Thyroid gland (tissue), 4 donors: ENCODE measurements at regions not wholly inside any gene's neighbourhood (a gene's known extent, or its start where the extent isn't known, plus 50 kb on each side); places are given as distances from the start of the nearest gene placed in this dataset.

ENCODE experiments used
- DNase-seq, 2 donors: peaks; one replicate each; pipeline ENCODE4 v3.0.0-alpha.2; 2019
- H3K27ac ChIP-seq, 3 donors: fragments of 200-600 bp; sonication (generic); 1 replicate in 2 of 3; 2 replicates in 1 of 3; pipeline ENCODE4 v1.5.1; 2016 to 2019; ENCODE audit warnings: mild to moderate bottlenecking in 1 of 3, moderate library complexity in 1 of 3
- H3K27me3 ChIP-seq: fragments of 200-600 bp; sonication (generic); one replicate; pipeline ENCODE4 v1.5.1; 2019
- H3K36me3 ChIP-seq, 2 donors: fragments of 200-600 bp; sonication (generic); one replicate each; pipeline ENCODE4 v1.5.1; 2016 to 2019
- H3K4me1 ChIP-seq, 2 donors: fragments of 200-600 bp; sonication (generic); one replicate each; pipeline ENCODE4 v1.5.1; 2017 to 2019
- H3K4me3 ChIP-seq, 3 donors: fragments of 200-600 bp; sonication (generic); replicated peaks in 1 of 3; 1 replicate in 2 of 3; 2 replicates in 1 of 3; pipeline ENCODE4 v1.5.1; 2016; ENCODE audit warnings: mild to moderate bottlenecking in 1 of 3
- H3K9me3 ChIP-seq: fragments of 200-600 bp; sonication (generic); one replicate; pipeline ENCODE4 v1.5.1; 2017
- POLR2A ChIP-seq, 2 donors: fragments of 450-650 bp; IDR thresholded peaks; one replicate each; pipeline ENCODE4 v1.6.1; 2017; ENCODE audit warnings: antibody characterized with exemption in 2 of 2, mild to moderate bottlenecking in 2 of 2, moderate library complexity in 1 of 2
- WGBS, 2 donors: methylation state at CpG; one replicate each; pipeline ENCODE4 v1.1.5; 2017; 5-methylcytosine and 5-hydroxymethylcytosine counted together
- intact Hi-C: fragments of 100-400 bp; cut with DNase I; formaldehyde crosslinking; loops from one replicate; pipeline ENCODE4 v1.15.1; 2023
- TF ChIP-seq, protein P1 (sequence below), 6 experiments: fragments of 200-600 bp in 3 of 6; fragments of 450-650 bp in 3 of 6; sonication (generic) in 3 of 6; IDR thresholded peaks; one replicate each; pipeline ENCODE4 v1.5.1; 2016 to 2019; ENCODE audit warnings: antibody characterized with exemption in 6 of 6, mild to moderate bottlenecking in 2 of 6, inconsistent platforms in 1 of 6, moderate library complexity in 1 of 6

DNA sequence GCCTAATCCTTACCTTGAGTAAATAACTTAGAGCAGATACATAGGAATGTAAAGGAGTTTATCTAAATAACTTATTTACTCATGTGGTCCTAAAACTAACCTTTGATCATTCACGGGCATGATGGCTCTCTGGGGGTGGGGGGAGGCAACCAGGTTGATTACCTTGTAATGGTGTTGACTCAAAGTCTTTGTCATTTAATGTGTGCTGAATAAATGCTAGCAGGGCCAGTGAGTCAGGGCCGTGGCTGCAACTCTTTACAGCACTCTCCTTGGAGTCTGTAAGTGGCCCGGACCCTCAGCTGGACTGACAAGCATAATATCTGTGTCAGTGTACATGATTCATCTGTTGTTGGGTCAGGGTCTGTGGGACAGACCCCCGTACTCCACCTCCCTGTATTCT lies 203.0 kb downstream of the EPM2A start:
- Histone ChIP-seq H3K36me3 (no peaks in the 10 kb centered on the region), H3K27ac (no peak overlapping the region), H3K9me3 (no peaks in the 10 kb centered on the region), H3K27me3 (no peaks in the 10 kb centered on the region), H3K4me3 (no peak overlapping the region), H3K4me1 (no peaks in the 10 kb centered on the region)
- 14 to 25% methylated on average over 4 of the region's 4 CpGs for WGBS, 2 donors
- DNase-seq, result no peak
- intact Hi-C loops, result no loop called here
- no peak for TF ChIP-seq POLR2A (IDR thresholded peaks at IDR 0.05)
- TF ChIP-seq, protein P1, sequence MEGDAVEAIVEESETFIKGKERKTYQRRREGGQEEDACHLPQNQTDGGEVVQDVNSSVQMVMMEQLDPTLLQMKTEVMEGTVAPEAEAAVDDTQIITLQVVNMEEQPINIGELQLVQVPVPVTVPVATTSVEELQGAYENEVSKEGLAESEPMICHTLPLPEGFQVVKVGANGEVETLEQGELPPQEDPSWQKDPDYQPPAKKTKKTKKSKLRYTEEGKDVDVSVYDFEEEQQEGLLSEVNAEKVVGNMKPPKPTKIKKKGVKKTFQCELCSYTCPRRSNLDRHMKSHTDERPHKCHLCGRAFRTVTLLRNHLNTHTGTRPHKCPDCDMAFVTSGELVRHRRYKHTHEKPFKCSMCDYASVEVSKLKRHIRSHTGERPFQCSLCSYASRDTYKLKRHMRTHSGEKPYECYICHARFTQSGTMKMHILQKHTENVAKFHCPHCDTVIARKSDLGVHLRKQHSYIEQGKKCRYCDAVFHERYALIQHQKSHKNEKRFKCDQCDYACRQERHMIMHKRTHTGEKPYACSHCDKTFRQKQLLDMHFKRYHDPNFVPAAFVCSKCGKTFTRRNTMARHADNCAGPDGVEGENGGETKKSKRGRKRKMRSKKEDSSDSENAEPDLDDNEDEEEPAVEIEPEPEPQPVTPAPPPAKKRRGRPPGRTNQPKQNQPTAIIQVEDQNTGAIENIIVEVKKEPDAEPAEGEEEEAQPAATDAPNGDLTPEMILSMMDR (IDR thresholded peaks at IDR 0.05), result no peak

DNA sequence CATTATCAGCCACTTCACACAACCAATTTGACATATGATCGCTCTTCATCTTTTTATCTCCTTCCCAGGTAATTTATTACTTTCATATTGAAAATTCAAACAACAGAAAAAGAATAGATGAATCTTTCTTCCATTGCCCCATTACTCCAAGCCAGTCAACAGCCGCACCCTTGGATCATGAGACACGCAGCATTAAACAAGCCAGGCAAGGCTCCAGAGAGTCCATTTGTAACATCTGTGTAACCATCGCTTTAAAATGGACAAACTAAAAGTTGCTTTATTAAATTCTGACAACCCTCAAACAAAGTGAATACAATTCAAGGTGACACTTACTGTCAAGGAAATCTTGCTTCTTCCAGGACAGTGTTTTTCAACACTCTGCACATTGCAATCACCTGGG lies 200.3 kb downstream of the EPM2A start:
- intact Hi-C loops, result no loop called here

DNA sequence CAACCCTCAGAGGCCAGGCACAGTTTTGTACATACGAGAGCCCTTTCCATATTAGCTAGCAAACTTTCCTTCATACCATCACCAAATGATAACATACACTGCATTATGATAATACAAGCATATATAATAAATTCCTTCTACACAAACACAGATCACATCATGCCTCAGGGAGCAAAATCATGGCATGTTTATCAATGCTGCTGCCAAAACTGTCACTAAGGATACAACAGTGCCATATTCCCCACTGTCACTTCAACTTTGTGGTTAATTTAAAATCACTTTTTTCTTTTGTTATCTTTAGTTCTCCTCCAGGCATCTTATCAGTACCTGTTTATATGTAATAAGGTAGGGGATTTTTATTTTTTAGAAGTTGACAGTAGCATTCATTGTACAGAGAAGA lies 196.3 kb downstream of the EPM2A start:
- Histone ChIP-seq H3K4me3 (no peak overlapping the region), H3K27ac (no peak overlapping the region), H3K27me3 (no peaks in the 10 kb centered on the region), H3K4me1 (no peaks in the 10 kb centered on the region), H3K9me3 (no peaks in the 10 kb centered on the region), H3K36me3 (no peaks in the 10 kb centered on the region)
- TF ChIP-seq, protein P1 (IDR thresholded peaks at IDR 0.05), result no peak
- no peak for TF ChIP-seq POLR2A (IDR thresholded peaks at IDR 0.05)
- intact Hi-C loops, result no loop called here
- no peak for DNase-seq
- 84 to 88% methylated on average over 1 of the region's 1 CpG for WGBS, 2 donors

More for the DNA sequence above, 200.3 kb downstream of the EPM2A start:
- no peak for TF ChIP-seq POLR2A (IDR thresholded peaks at IDR 0.05)
- TF ChIP-seq, protein P1 (IDR thresholded peaks at IDR 0.05), result no peak
- DNase-seq, result no peak
- H3K36me3 ChIP-seq, result no peaks in the 10 kb centered on the region
- H3K4me3 ChIP-seq, result no peak overlapping the region
- H3K27ac ChIP-seq, result no peak overlapping the region
- 93 to 94% methylated on average over 4 of the region's 4 CpGs for WGBS, 2 donors
- H3K4me1 ChIP-seq, result no peaks in the 10 kb centered on the region
- no peaks in the 10 kb centered on the region for H3K9me3 ChIP-seq
- no peaks in the 10 kb centered on the region for H3K27me3 ChIP-seq

DNA sequence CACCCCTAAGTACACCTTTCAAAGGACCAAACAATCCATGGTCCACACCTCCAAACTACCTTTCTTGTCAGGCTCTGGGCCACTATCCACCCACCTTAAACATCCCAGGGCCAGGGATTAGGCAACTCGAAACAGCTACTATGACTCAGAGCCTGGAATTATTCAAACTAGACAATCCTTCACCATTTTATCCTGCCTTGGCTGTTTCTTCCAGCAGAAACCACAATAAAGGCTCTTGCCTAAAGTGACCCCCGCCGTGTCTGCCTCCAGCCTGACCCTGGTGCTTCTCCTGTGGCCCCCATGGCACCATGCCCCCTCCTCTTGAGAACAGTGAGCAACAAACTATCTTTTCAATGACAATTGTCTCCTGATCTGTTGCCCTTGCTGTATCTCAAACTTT lies 195.5 kb downstream of the EPM2A start:
- intact Hi-C loops, result no loop called here
- WGBS, 2 donors, result 81 to 85% methylated on average over 3 of the region's 3 CpGs
- Histone ChIP-seq H3K36me3 (no peaks in the 10 kb centered on the region), H3K27ac (no peak overlapping the region), H3K4me3 (no peak overlapping the region), H3K27me3 (no peaks in the 10 kb centered on the region), H3K9me3 (no peaks in the 10 kb centered on the region), H3K4me1 (no peaks in the 10 kb centered on the region)
- TF ChIP-seq POLR2A (IDR thresholded peaks at IDR 0.05), result no peak
- TF ChIP-seq, protein P1 (IDR thresholded peaks at IDR 0.05), result no peak
- DNase-seq, result no peak

DNA sequence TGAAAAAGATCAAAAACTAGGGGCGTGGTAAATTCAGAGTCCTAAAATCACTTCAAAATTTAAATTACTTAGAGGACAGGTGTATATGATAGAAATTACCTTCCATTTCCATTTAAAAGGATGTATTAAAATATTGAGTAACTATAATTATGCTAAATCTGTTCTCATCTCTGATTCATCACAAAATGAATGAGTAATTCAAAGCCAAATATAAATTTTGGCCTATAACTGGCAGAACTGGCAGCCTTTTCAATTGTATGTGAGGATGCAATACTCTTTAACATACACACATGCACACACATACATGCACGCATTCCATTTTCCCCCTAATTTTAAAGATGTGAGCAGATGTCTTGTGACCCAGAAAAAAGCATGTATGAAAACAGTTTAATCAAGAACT lies 194.6 kb downstream of the EPM2A start:
- Histone ChIP-seq H3K9me3 (no peaks in the 10 kb centered on the region), H3K36me3 (no peaks in the 10 kb centered on the region), H3K4me1 (no peaks in the 10 kb centered on the region), H3K27me3 (no peaks in the 10 kb centered on the region), H3K27ac (no peak overlapping the region), H3K4me3 (no peak overlapping the region)
- no peak for DNase-seq
- TF ChIP-seq, protein P1 (IDR thresholded peaks at IDR 0.05), result no peak
- no peak for TF ChIP-seq POLR2A (IDR thresholded peaks at IDR 0.05)
- intact Hi-C loops, result no loop called here
- 95% methylated on average over 2 of the region's 2 CpGs for WGBS, 2 donors
